Right renal pelvis (tissue), 4 donors: ENCODE measurements at regions not wholly inside any gene's neighbourhood (a gene's known extent, or its start where the extent isn't known, plus 50 kb on each side); places are given as distances from the start of the nearest gene placed in this dataset.
A peak's percentile ranks its signal among the peaks of the same experiment; 100 is the strongest.

Experiments used
- DNase-seq, 4 donors: peaks; one replicate each; pipeline ENCODE4 v3.0.0-alpha.2; 2013; ENCODE audit warnings: low read depth in 4 of 4, low spot score in 3 of 4, missing footprints in 1 of 4

- DNase-seq, result no peak
These were observed 127.6 kb upstream of the RASGRP1 start for GRCh38 chr15:38691965-38692788.

- no peak for DNase-seq
These were observed 128.1 kb upstream of the RASGRP1 start for GRCh38 chr15:38692789-38693062.

GRCh38 chr15:38695249-38696108 is 130.9 kb upstream of the RASGRP1 start:
- DNase-seq, result no peak

- no peak for DNase-seq
These were observed 131.6 kb upstream of the RASGRP1 start for GRCh38 chr15:38696109-38696727.

GRCh38 chr15:38696790-38697495 is 132.3 kb upstream of the RASGRP1 start:
- no peak for DNase-seq

- DNase-seq, result no peak
These were observed 133.6 kb upstream of the RASGRP1 start for GRCh38 chr15:38698254-38698653.

- DNase-seq, result peak in 2 of 4 donors; percentile 35 to 49
These were observed 135.1 kb upstream of the RASGRP1 start for GRCh38 chr15:38699633-38700230.

GRCh38 chr15:38701149-38701548 is 136.5 kb upstream of the RASGRP1 start:
- no peak for DNase-seq

GRCh38 chr15:38702178-38702912 is 137.7 kb upstream of the RASGRP1 start:
- DNase-seq, result no peak

GRCh38 chr15:38705436-38706219 is 141.0 kb upstream of the RASGRP1 start:
- DNase-seq, result no peak

GRCh38 chr15:38706956-38707355 is 142.3 kb upstream of the RASGRP1 start:
- DNase-seq, result no peak

GRCh38 chr15:38707802-38708671 is 143.4 kb upstream of the RASGRP1 start:
- DNase-seq, result peak in 3 of 4 donors; percentile 48 to 62 (median 60)

- DNase-seq, result no peak
These were observed 144.1 kb upstream of the RASGRP1 start for GRCh38 chr15:38708672-38709180.

GRCh38 chr15:38709196-38709595 is 144.6 kb upstream of the RASGRP1 start:
- no peak for DNase-seq

GRCh38 chr15:38714309-38715072 is 149.9 kb upstream of the RASGRP1 start:
- DNase-seq, result no peak

GRCh38 chr15:38720893-38721567 is 156.4 kb upstream of the RASGRP1 start:
- no peak for DNase-seq

- DNase-seq, result no peak
These were observed 156.9 kb upstream of the RASGRP1 start for GRCh38 chr15:38721568-38721945.
